ENCODE measurements at regions not wholly inside any gene's neighbourhood (a gene's known extent, or its start where the extent isn't known, plus 50 kb on each side); places are given as distances from the start of the nearest gene placed in this dataset.

GRCh38 chr9:1658661-1659362 is 356.3 kb upstream of the SMARCA2 start:
- DNase-seq = no peak
- peaks cover 3% of the 10 kb centered on the region for H3K27me3 Mint-ChIP-seq (ENCODE audit: insufficient read depth, unreplicated experiment)
- ChIA-PET POLR2A (no interaction called here), CTCF (no interaction called here)
- H3K4me1 Mint-ChIP-seq (ENCODE audit: low read depth, unreplicated experiment) = no peaks in the 10 kb centered on the region
- no peaks in the 10 kb centered on the region for H3K9me3 ChIP-seq
- H3K27me3 ChIP-seq (replicated peaks; ENCODE audit: control insufficient read depth, insufficient read depth, low read length) = no peaks in the 10 kb centered on the region
- no peak overlapping the region for H3K27ac Mint-ChIP-seq (ENCODE audit: unreplicated experiment)
- no TSS peak for BruUV-seq (replicated peaks)
- no peak overlapping the region for H3K4me3 Mint-ChIP-seq (ENCODE audit: unreplicated experiment)
- H3K36me3 Mint-ChIP-seq (ENCODE audit: insufficient read depth, unreplicated experiment) = no peaks in the 10 kb centered on the region
- H3K36me3 ChIP-seq (ENCODE audit: control insufficient read depth, insufficient read depth, low read length) = no peaks in the 10 kb centered on the region
- no peak overlapping the region for H3K4me3 ChIP-seq (ENCODE audit: low read depth, low read length)
- intact Hi-C loops (cut with micrococcal nuclease; ENCODE audit: unreplicated experiment) = no loop called here
- H3K4me1 ChIP-seq = no peaks in the 10 kb centered on the region
- no peaks in the 10 kb centered on the region for H3K9me3 Mint-ChIP-seq (ENCODE audit: unreplicated experiment)
- TF ChIP-seq CTCF (IDR thresholded peaks at IDR 0.05; ENCODE audit: insufficient read depth in 1 of 2, low read depth in 1 of 2, low read length in 1 of 2, severe bottlenecking in 1 of 2, unreplicated experiment in 1 of 2) = no peak

GRCh38 chr9:1659363-1659690 is 355.8 kb upstream of the SMARCA2 start:
- H3K27me3 Mint-ChIP-seq (ENCODE audit: insufficient read depth, unreplicated experiment) = peaks cover 3% of the 10 kb centered on the region
- no peak overlapping the region for H3K27ac Mint-ChIP-seq (ENCODE audit: unreplicated experiment)
- no peaks in the 10 kb centered on the region for H3K36me3 Mint-ChIP-seq (ENCODE audit: insufficient read depth, unreplicated experiment)
- no peak overlapping the region for H3K4me3 Mint-ChIP-seq (ENCODE audit: unreplicated experiment)
- POLR2A ChIA-PET = no interaction called here
- H3K4me1 Mint-ChIP-seq (ENCODE audit: low read depth, unreplicated experiment) = no peaks in the 10 kb centered on the region
- no TSS peak for BruUV-seq (replicated peaks)
- Histone ChIP-seq H3K4me1 (no peaks in the 10 kb centered on the region), H3K9me3 (no peaks in the 10 kb centered on the region), H3K27me3 (replicated peaks; ENCODE audit: control insufficient read depth, insufficient read depth, low read length) (no peaks in the 10 kb centered on the region), H3K36me3 (ENCODE audit: control insufficient read depth, insufficient read depth, low read length) (no peaks in the 10 kb centered on the region), H3K4me3 (ENCODE audit: low read depth, low read length) (no peak overlapping the region)
- no peak for DNase-seq
- intact Hi-C loops (cut with micrococcal nuclease; ENCODE audit: unreplicated experiment) = no loop called here
- TF ChIP-seq CTCF (IDR thresholded peaks at IDR 0.05; ENCODE audit: insufficient read depth in 1 of 2, low read depth in 1 of 2, low read length in 1 of 2, severe bottlenecking in 1 of 2, unreplicated experiment in 1 of 2) = no peak
- CTCF ChIA-PET = no interaction called here
- no peaks in the 10 kb centered on the region for H3K9me3 Mint-ChIP-seq (ENCODE audit: unreplicated experiment)

- Mint-ChIP-seq H3K27me3 (ENCODE audit: insufficient read depth, unreplicated experiment) (no peaks in the 10 kb centered on the region), H3K27ac (ENCODE audit: unreplicated experiment) (no peak overlapping the region), H3K36me3 (ENCODE audit: insufficient read depth, unreplicated experiment) (no peaks in the 10 kb centered on the region), H3K4me3 (ENCODE audit: unreplicated experiment) (no peak overlapping the region), H3K4me1 (ENCODE audit: low read depth, unreplicated experiment) (no peaks in the 10 kb centered on the region), H3K9me3 (ENCODE audit: unreplicated experiment) (peaks cover 10% of the 10 kb centered on the region)
- POLR2A ChIA-PET = no interaction called here
- no TSS peak for BruUV-seq (replicated peaks)
- intact Hi-C loops (cut with micrococcal nuclease; ENCODE audit: unreplicated experiment) = no loop called here
- no peak for DNase-seq
- Histone ChIP-seq H3K36me3 (ENCODE audit: control insufficient read depth, insufficient read depth, low read length) (no peaks in the 10 kb centered on the region), H3K9me3 (no peaks in the 10 kb centered on the region; the same call in 1 of the 2 replicates), H3K27me3 (replicated peaks; ENCODE audit: control insufficient read depth, insufficient read depth, low read length) (no peaks in the 10 kb centered on the region), H3K4me3 (ENCODE audit: low read depth, low read length) (no peak overlapping the region), H3K4me1 (no peaks in the 10 kb centered on the region)
- CTCF ChIA-PET = no interaction called here
- no peak for TF ChIP-seq CTCF (IDR thresholded peaks at IDR 0.05; ENCODE audit: insufficient read depth in 1 of 2, low read depth in 1 of 2, low read length in 1 of 2, severe bottlenecking in 1 of 2, unreplicated experiment in 1 of 2)
Observed at GRCh38 chr9:1668441-1668840, 346.7 kb upstream of the SMARCA2 start.

All from Caco-2 (cell line).